NCI-H1436 treated with DMSO at 0.1 percent for 48 hours (cell line): ENCODE measurements at regions not wholly inside any gene's neighbourhood (a gene's known extent, or its start where the extent isn't known, plus 50 kb on each side); places are given as distances from the start of the nearest gene placed in this dataset.
"Not testable (repeated sequence)": the region's sequence is repeated elsewhere in the genome, so short reads cannot be mapped to it uniquely, and the experiment has no call there.

Experiments
- DNase-seq: peaks from one replicate; lab custom pipeline; 2025; lab: John Stamatoyannopoulos, UW

DNA sequence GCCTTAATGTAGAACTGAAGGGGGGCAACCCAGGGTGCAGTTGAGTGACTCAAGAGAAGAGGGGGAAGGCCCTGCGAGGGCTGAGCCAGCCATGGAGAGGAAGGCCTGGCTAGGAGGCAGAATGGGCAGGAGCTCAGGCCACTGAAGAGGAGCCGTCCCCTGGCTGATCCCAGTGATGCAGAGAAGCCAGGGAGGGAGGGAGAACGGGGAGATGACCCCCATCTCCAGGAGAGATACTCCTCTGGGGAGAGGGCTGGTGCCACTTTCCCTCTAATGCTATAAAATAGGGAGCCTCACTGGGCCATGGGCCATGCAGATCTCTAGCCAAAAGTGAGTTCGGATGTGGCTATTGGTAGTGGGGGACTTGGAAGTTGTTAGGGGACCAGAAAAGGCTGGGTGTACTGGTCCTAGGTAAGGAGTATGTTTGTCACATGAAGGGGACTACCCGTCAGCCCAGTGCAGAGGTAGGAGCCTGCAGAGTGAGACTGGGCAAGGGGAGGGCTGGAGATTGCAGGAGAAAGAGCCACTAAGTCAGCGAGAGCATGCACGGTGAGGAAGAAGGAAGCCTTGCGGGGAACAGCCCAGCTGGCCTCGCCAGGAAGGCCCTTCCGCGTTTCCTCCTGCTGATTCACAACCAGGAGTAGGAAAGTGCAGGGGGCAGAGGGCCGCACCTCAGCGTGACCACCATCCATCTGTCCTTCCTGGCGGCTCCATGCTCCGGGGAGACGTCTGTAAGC, 347.6 kb downstream of the TCERG1L start:
- DNase-seq = no peak

GRCh38 chr10:130964771-130965170, 346.8 kb downstream of the TCERG1L start:
- no peak for DNase-seq

GRCh38 chr10:130967161-130967560, 344.4 kb downstream of the TCERG1L start:
- no peak for DNase-seq

DNA sequence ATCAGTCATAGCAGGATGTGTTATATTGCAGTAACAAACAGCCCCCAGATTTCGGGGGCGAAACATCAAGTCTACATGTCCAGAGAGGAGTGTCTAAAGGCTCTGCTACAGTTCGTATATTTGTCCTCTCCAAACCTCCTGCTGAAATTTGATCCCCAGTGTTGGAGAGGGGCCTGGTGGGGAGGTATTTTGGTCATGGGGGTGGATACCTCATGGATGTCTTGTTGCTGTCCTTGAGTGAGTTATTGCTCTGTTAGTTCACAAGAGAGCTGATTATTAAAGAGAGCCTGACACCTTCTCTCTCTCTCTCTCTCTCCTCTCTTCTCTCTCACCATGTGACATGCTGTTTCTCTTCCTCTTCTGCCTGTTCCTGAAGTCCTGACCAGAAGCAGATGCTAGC, 343.7 kb downstream of the TCERG1L start:
- DNase-seq = no peak

DNA sequence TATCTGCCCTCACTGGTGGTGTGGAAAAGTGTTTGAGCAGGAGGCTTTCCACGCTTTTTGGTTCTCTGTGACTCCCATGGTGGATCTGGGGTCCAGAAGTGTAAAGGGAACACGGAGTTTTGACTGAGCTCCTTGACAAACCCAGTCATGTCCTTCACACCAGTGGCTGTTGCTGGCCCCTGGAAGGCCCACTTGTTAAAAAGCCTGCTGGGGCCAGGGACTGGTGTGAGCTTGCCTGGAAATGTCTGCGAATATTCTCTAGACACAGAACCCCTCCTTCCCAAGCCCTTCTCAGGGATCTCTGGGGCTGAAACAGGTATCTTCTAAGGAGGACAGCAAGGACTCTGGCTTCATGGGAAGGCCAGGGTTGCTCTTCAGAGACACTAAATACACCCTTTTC, 343.0 kb downstream of the TCERG1L start:
- DNase-seq = no peak

DNA sequence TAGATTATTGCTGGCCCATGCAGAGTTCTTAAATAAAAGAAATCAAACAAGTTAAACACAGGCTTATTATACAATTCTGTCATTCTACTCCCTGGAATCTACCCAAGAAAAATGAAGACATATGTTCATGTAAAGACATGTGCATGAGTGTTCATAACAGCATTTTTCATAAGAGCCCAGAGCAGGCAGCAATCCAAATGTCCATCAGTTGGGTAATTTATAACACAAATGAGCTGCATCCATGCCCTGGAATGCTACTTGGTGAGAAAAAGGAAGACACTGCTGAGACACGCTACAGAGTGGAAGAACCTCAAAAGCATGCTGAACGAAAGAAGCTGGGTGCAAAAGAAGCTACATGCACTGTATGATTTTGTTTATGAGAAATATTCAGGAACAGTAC, 342.6 kb downstream of the TCERG1L start:
- no peak for DNase-seq

DNA sequence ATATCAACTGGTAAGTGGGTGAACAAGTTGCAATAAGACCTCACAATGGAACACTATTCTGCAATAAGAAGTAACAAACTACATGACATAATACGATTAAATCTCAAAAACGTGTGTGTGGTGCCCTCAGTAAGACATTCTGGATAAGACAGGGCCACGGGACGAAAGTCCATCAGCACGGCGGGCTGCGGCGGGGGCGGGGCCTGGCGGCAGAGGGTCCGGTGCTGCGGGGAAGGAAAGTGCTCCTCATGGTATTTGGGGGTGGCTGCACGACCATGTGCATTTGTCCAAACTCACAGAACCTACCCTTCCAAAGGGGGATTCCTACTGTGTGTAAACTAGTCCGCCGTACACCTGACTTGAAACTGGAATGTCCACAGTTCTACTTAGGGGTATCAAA, 341.8 kb downstream of the TCERG1L start:
- DNase-seq = no peak

DNA sequence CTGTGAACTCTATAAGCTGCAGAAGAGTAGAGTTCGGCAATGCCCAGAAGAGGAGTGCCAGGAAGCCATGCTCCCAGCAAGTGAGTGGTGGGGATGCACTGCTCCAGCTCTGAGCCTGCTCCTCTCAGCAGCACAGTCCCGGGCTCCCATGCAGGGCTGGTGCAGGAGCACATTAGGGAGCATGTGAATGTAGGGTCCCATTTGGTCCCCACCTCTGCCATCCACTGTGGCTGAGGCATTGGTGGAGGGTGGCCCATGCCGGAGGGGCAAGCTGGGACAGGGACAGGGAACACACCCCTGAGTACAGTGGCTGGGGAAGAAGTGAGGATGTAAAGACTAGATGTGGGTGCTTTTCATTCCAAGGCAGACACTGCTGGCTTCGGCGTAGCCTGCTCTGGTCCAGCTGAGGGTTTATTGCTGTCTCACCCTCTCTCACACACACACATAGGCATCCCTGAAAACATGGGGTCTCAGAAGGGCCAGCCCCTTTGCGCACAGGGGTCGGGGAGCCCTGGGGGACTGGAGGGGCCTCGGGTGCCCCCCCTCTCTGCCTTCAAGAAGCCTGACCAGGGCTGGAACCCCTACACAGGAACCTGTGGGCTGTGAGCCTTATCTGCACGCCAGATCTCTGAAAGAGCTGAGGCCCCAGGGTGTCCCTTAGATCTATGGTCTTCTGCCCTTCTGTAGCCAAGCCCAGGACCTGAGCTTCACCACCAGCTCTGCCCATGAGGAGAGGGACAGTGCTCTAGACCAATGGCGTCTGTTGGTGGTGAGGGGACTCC, 341.0 kb downstream of the TCERG1L start:
- no peak for DNase-seq

GRCh38 chr10:130971123-130971435, 340.4 kb downstream of the TCERG1L start:
- no peak for DNase-seq

GRCh38 chr10:130973127-130973839, 338.2 kb downstream of the TCERG1L start:
- DNase-seq = no peak

DNA sequence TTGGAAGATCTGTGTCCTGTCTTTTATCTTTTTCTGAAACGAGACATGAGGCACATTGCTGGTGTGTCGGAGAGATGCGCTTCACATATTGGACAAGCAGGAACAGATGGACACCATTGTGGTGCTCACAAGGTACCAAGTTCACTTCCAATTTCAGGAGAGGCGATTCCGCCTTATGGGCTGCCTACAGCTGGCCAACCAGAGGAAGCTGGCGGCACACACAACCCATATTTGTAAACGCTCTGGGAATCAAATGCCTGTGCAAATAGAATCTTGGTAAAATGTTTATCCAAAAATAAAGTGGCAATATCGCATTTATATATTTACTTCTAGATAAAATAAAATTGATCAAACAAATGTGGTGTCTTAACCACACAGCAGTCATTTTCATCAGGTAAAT, 337.4 kb downstream of the TCERG1L start:
- no peak for DNase-seq

DNA sequence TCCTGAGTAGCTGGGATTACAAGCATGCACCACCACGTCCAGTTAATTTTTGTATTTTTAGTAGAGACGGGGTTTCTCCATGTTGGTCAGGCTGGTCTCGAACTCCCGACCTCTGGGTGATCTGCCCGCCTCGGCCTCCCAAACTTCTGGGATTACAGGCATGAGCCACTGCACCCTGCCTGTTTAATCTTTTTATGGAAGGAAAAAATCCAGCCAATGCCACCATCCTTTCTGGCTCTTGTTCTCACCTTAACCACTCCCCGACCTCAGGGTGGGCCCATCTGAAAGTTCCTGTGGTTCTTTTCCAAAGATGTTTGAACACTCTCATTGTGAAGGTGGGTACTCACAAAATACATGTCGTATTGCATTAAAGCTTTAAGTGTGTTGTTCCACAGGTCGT, 336.2 kb downstream of the TCERG1L start:
- DNase-seq = not testable (repeated sequence)

DNA sequence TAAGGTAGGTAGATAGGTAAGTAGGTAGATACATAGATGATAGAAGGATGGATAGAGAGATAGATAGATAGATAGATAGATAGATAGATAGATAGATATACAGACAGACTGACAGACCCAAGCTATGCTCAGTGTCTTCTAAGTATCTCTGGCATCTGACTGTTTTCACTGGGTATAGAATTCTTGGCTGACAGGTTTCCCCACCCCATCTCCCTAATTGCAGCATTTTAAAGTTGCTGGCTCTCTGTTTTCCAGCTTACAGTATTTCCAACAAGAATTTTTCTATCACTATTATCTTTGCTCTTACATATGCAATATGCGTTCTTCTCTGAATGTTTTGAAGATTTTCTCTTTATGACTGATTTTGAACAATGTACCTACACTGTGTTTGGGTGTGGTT, 328.7 kb downstream of the TCERG1L start:
- no peak for DNase-seq

DNA sequence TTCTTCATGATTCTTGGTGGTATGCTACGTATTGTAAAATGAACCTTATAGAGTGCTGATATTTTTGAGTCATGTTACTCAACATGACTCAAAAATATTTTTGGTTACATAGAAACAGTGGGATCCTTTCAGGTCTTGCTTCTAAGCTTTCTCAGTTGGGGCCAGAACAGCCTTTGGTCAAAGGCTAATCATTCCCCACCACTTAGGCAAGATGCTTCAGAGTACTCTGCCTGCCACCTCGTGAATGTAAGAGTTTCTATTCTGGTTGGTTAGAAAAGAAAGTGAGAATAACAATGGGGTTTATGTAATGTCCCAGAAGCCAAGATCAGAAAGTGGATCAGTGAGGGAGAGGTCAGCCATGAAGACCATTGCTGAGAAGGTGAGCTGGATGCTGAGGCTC, 327.8 kb downstream of the TCERG1L start:
- no peak for DNase-seq

GRCh38 chr10:130984686-130985085, 326.8 kb downstream of the TCERG1L start:
- no peak for DNase-seq

GRCh38 chr10:130985158-130985753, 326.3 kb downstream of the TCERG1L start:
- DNase-seq = no peak

DNA sequence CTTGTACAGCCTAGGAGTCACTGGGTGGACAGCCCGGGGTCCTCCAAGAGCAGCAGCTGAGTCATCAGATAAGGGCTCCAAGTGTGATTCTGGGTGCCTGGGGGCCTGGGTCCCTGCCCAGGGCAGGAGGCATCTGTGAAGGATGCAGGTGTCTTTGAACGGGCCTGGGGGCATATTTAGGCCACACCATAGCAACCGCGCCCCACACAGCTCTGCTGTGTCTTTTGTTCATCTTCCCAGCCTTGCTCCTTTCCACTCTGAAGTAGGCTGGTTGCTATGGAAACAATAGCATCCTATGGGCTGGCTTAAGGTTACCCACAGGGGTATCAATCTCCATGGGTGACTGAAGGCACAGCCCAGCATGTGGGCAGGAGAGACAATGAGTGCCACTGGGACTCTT, 324.7 kb downstream of the TCERG1L start:
- DNase-seq = no peak

DNA sequence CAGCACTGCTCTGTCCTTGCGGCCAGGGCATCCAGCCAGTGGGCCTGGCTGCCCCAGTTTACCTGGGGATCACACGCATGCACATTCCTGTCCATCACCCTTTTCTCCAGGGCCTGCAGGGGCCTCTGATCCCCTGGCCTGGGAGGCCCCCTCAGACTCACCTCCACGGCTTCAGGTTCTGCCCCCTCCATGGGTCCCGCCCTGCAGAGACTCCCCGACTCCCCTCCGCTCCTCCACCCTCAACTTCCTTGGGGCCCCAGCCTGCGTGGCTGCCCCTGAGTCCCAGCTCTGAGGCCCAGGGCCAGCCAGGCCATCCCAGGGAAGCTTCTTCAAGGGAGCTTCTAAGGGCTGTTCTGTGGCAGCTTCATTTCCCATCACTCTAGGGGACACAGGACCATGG, 324.1 kb downstream of the TCERG1L start:
- DNase-seq = no peak

GRCh38 chr10:130989670-130990232, 321.8 kb downstream of the TCERG1L start:
- no peak for DNase-seq

- no peak for DNase-seq
These were observed 321.0 kb downstream of the TCERG1L start for GRCh38 chr10:130990486-130990885.

DNA sequence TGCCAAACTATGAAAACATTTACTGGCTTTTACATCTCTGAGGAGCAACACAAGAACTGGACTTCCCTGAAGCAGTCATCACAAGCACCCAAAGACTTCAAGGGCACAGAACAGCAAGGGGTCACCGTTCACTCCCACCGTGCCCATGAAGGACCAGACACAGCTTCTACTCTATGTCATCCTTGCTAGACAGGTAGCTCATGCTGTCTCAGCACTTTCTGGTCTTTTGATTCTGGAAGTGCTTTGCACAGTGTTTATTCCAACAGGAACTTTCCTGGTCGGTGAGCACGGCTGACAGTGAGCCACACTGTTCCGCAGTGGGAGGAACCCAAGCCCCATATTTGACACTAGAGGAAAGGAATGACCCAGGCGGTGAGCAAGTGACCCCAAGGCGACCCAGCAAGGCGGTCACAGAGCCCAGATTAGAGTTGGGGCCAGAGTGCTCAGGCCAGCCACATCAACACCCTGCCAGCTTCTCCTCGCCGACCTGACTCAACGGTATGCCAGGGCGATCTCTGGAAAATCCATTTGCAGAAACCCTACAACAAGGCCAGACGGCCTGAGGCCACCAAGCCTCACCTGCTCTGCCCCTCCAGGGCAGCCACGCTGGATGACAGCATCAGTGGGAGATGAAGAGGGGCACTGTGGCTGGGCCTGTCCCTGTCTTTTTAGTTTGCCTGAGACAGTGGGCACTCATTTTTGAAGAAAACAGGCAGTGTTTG, 318.6 kb downstream of the TCERG1L start:
- DNase-seq = no peak

GRCh38 chr10:130993612-130994011, 317.9 kb downstream of the TCERG1L start:
- no peak for DNase-seq
